K562 (cell line): ENCODE measurements at regions not wholly inside any gene's neighbourhood (a gene's known extent, or its start where the extent isn't known, plus 50 kb on each side); places are given as distances from the start of the nearest gene placed in this dataset.

ENCODE experiments used
- ATAC-seq: fragments of 200-7000 bp; cut with Tn5 transposase; 3 replicates; pipeline ENCODE4 v1.9.1; 2020; ENCODE audit warnings: moderate library complexity
- BruUV-seq: library from RNA; stranded (reverse); fragments of 400-500 nt; replicated peaks from 2 replicates; lab custom pipeline; 2021; lab: Mats Ljungman, UMichigan
- CTCF ChIA-PET: fragments of 300-600 bp; formaldehyde crosslinking; extraction: SDS; loops from one replicate; lab custom pipeline; 2021; ENCODE audit warnings: low intra/inter-chr PET ratio; lab: Yijun Ruan, JAX
- POLR2A ChIA-PET: fragments of 300-600, 350-650 bp; sonication (Branson Sonifier 250); formaldehyde crosslinking; extraction: SDS; loops from one replicate; lab custom pipeline; 2021; ENCODE audit warnings: antibody characterized with exemption, inconsistent platforms; lab: Yijun Ruan, JAX
- DNase-seq, 4 experiments: peaks; one replicate each; pipeline versions ENCODE4 v3.0.0 to v3.0.0-alpha.2; 2011 to 2018; ENCODE audit warnings: low spot score in 3 of 4, mixed read lengths in 3 of 4; ENCODE audit errors: extremely low read depth in 1 of 4
- FAIRE-seq: peaks from 2 replicates; lab custom pipeline; 2011; peaks lifted over from hg19 to GRCh38; lab: Jason Lieb, UNC
- H2AFZ ChIP-seq: 2 replicates; pipeline ENCODE4 v1.6.0; 2011; ENCODE audit warnings: low read depth, low read length, control low read depth, inconsistent platforms
- H3K27ac ChIP-seq: fragments of 200-600 bp; 3 replicates; pipeline ENCODE4 v1.8.0; 2011; ENCODE audit warnings: low read depth, mild to moderate bottlenecking, control low read depth, inconsistent platforms, low read length, moderate library complexity, mixed read lengths; ENCODE audit errors: extremely low read depth
- H3K27me3 ChIP-seq, 2 experiments: fragments of 300-600 bp in 1 of 2; 2 replicates in 1 of 2; 3 replicates in 1 of 2; pipeline versions ENCODE4 v1.6.0 to v1.8.0; 2011; ENCODE audit warnings: inconsistent platforms in 2 of 2, low read length in 2 of 2, mild to moderate bottlenecking in 1 of 2, mixed read lengths in 1 of 2, moderate library complexity in 1 of 2; ENCODE audit not compliant: control insufficient read depth in 2 of 2, insufficient read depth in 2 of 2
- H3K36me3 ChIP-seq: fragments of 300-600 bp; 3 replicates; pipeline ENCODE4 v1.8.0; 2011; ENCODE audit warnings: mild to moderate bottlenecking, low read length, inconsistent platforms; ENCODE audit not compliant: control insufficient read depth, insufficient read depth
- H3K4me1 ChIP-seq, 2 experiments: fragments of 200-600 bp in 1 of 2; replicated peaks in 1 of 2; 2 replicates in 1 of 2; 3 replicates in 1 of 2; pipeline versions ENCODE4 v1.5.1 to v1.8.0; 2011; ENCODE audit warnings: inconsistent platforms in 2 of 2, low read length in 2 of 2, mild to moderate bottlenecking in 1 of 2, mixed read lengths in 1 of 2, moderate library complexity in 1 of 2; ENCODE audit not compliant: control insufficient read depth in 2 of 2, insufficient read depth in 2 of 2
- H3K4me2 ChIP-seq: 2 replicates; pipeline ENCODE4 v1.6.1; 2011; ENCODE audit warnings: low read length, control low read depth, inconsistent platforms, mixed read lengths; ENCODE audit not compliant: insufficient read depth
- H3K4me3 ChIP-seq: fragments of 200-600 bp; sonication (generic), shearing (Covaris generic); 2 replicates; pipeline ENCODE4 v1.5.1; 2016; ENCODE audit warnings: control low read depth, inconsistent platforms
- H3K79me2 ChIP-seq: fragments of 200-600 bp; 3 replicates; pipeline ENCODE4 v1.8.0; 2011; ENCODE audit warnings: low read length, inconsistent platforms; ENCODE audit not compliant: control insufficient read depth, insufficient read depth
- H3K9ac ChIP-seq, 2 experiments: 2 replicates each; pipeline versions ENCODE4 v1.6.0 to v1.6.1; 2011; ENCODE audit warnings: low read depth in 2 of 2, low read length in 2 of 2, control low read depth in 1 of 2, inconsistent platforms in 1 of 2, mild to moderate bottlenecking in 1 of 2, mixed read lengths in 1 of 2; ENCODE audit not compliant: insufficient read depth in 1 of 2
- H3K9me1 ChIP-seq: one replicate; pipeline ENCODE4 v1.6.0; 2011; ENCODE audit warnings: inconsistent platforms, mild to moderate bottlenecking, low read length, moderate library complexity; ENCODE audit not compliant: control insufficient read depth, insufficient read depth
- H3K9me3 ChIP-seq: replicated peaks from 2 replicates; pipeline ENCODE4 v1.5.1; 2011; ENCODE audit warnings: low read depth, low read length, inconsistent platforms; ENCODE audit not compliant: control insufficient read depth, insufficient read depth
- H4K20me1 ChIP-seq: replicated peaks from 2 replicates; pipeline ENCODE4 v1.6.1; 2011; ENCODE audit warnings: low read length, inconsistent platforms, mixed read lengths; ENCODE audit not compliant: control insufficient read depth, insufficient read depth
- CBX5 ChIP-seq: IDR thresholded peaks from 2 replicates; pipeline ENCODE4 v1.6.1; 2014; ENCODE audit warnings: low read depth, borderline replicate concordance
- HNRNPK ChIP-seq: fragments of 200-400 bp; formaldehyde crosslinking; IDR thresholded peaks from one replicate; pipeline ENCODE4 v1.6.1; 2018; ENCODE audit warnings: mild to moderate bottlenecking, low read depth, low read length; ENCODE audit not compliant: poor library complexity, severe bottlenecking
- HNRNPUL1 ChIP-seq: fragments of 200-400 bp; formaldehyde crosslinking; IDR thresholded peaks from 2 replicates; pipeline ENCODE4 v1.6.1; 2017; ENCODE audit warnings: low read length
- MCM3 ChIP-seq: fragments of 450-650 bp; IDR thresholded peaks from 2 replicates; pipeline ENCODE4 v1.6.1; 2016
- NRF1 ChIP-seq, 2 experiments: fragments of 450-650 bp; IDR thresholded peaks in 1 of 2; conservative IDR thresholded peaks in 1 of 2; 2 replicates each; pipeline ENCODE4 v1.6.1; 2014; ENCODE audit warnings: mild to moderate bottlenecking in 2 of 2
- RBM15 ChIP-seq: fragments of 200-400 bp; formaldehyde crosslinking; IDR thresholded peaks from 2 replicates; pipeline ENCODE4 v1.6.1; 2018; ENCODE audit warnings: mild to moderate bottlenecking, low read length, moderate library complexity; ENCODE audit not compliant: insufficient read depth
- WGBS: fragments of 100-300 bp; shearing (Covaris generic); methylation state at CpG from one replicate; pipeline ENCODE4 v1.1.6; 2016; ENCODE audit warnings: low coverage, mixed read lengths; ENCODE audit not compliant: insufficient coverage; ENCODE audit errors: missing lambda C conversion rate; 5-methylcytosine and 5-hydroxymethylcytosine counted together
- in situ Hi-C: fragments of 300-500 bp; cut with MboI; formaldehyde crosslinking; loops from 4 replicates; pipeline ENCODE4 v1.15.0; 2018; ENCODE audit warnings: inconsistent platforms, mixed read lengths
- intact Hi-C: fragments of 100-400 bp; cut with micrococcal nuclease; formaldehyde crosslinking; loops from 2 replicates; pipeline ENCODE4 v1.14.2; 2022
- TF ChIP-seq, protein P1 (sequence below): fragments of 250-450 bp; sonication (Bioruptor Pico); IDR thresholded peaks from 2 replicates; pipeline ENCODE4 v1.8.0; 2021; ENCODE audit warnings: borderline replicate concordance, mild to moderate bottlenecking, moderate library complexity; ENCODE audit not compliant: poor library complexity, severe bottlenecking
- TF ChIP-seq, protein P2 (sequence below): IDR thresholded peaks from 3 replicates; pipeline ENCODE4 v1.6.1; 2011; ENCODE audit warnings: borderline replicate concordance, mild to moderate bottlenecking, moderate library complexity; ENCODE audit not compliant: insufficient read length; ENCODE audit errors: extremely low read depth

DNA sequence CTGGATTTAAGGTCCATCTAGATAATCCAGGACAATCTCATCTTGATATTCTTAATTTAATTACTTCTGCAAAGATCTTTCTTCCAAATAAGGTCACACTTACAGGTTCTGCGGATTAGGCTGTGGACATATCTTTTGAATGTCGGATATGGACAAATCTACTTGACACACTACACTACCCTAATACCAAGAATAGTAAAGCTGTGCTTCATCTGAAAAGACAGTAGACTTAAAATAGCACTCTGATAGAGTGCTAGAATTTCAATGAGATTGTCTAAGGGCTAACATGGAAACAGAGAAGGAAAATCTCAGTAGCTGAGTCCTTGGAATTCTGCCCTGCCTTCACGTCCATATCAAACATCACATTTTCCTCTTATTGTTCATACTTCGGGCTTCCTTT, 1238.0 kb downstream of the EPHA7 start:
- Histone ChIP-seq H4K20me1 (no peaks in the 10 kb centered on the region), H3K9me3 (no peaks in the 10 kb centered on the region), H3K9me1 (no peaks in the 10 kb centered on the region), H3K4me1 (no peaks in the 10 kb centered on the region), H3K79me2 (no peaks in the 10 kb centered on the region), H3K27ac (no peak overlapping the region), H3K9ac (no peak overlapping the region), H3K4me3 (no peak overlapping the region), H3K36me3 (no peaks in the 10 kb centered on the region), H3K27me3 (no peaks in the 10 kb centered on the region), H2AFZ (no peak overlapping the region), H3K4me2 (no peak overlapping the region)
- in situ Hi-C loops, result no loop called here
- FAIRE-seq, result no peak
- ChIA-PET CTCF (no interaction called here), POLR2A (no interaction called here)
- ATAC-seq, result no peak
- no peak for TF ChIP-seq HNRNPUL1
- TF ChIP-seq HNRNPK, result no peak
- no peak for TF ChIP-seq CBX5
- no peak for TF ChIP-seq NRF1 (conservative IDR thresholded peaks at IDR 0.05 in 1 of 2, IDR thresholded peaks at IDR 0.05 in 1 of 2)
- TF ChIP-seq, protein P1, sequence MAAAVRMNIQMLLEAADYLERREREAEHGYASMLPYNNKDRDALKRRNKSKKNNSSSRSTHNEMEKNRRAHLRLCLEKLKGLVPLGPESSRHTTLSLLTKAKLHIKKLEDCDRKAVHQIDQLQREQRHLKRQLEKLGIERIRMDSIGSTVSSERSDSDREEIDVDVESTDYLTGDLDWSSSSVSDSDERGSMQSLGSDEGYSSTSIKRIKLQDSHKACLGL, result no peak
- TF ChIP-seq, protein P2, sequence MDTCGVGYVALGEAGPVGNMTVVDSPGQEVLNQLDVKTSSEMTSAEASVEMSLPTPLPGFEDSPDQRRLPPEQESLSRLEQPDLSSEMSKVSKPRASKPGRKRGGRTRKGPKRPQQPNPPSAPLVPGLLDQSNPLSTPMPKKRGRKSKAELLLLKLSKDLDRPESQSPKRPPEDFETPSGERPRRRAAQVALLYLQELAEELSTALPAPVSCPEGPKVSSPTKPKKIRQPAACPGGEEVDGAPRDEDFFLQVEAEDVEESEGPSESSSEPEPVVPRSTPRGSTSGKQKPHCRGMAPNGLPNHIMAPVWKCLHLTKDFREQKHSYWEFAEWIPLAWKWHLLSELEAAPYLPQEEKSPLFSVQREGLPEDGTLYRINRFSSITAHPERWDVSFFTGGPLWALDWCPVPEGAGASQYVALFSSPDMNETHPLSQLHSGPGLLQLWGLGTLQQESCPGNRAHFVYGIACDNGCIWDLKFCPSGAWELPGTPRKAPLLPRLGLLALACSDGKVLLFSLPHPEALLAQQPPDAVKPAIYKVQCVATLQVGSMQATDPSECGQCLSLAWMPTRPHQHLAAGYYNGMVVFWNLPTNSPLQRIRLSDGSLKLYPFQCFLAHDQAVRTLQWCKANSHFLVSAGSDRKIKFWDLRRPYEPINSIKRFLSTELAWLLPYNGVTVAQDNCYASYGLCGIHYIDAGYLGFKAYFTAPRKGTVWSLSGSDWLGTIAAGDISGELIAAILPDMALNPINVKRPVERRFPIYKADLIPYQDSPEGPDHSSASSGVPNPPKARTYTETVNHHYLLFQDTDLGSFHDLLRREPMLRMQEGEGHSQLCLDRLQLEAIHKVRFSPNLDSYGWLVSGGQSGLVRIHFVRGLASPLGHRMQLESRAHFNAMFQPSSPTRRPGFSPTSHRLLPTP, result no peak
- no peak for TF ChIP-seq MCM3
- TF ChIP-seq RBM15, result no peak
- DNase-seq, result no peak
- BruUV-seq, result no TSS peak
- intact Hi-C loops, result no loop called here
- 0% methylated on average over 4 of the region's 4 CpGs for WGBS
